ENCODE measurements at regions not wholly inside any gene's neighbourhood (a gene's known extent, or its start where the extent isn't known, plus 50 kb on each side); places are given as distances from the start of the nearest gene placed in this dataset.

- Mint-ChIP-seq H3K9me3 (no peaks in the 10 kb centered on the region), H3K36me3 (ENCODE audit: insufficient read depth in 1 of 3, low read depth in 3 of 3) (no peaks in the 10 kb centered on the region), H3K27ac (peak overlapping the region in 1 of 3 experiments; percentile 17; a peak in 1 of 7 replicates), H3K4me3 (no peak overlapping the region), H3K27me3 (ENCODE audit: low read depth) (peaks cover 4% of the 10 kb centered on the region), H3K4me1 (no peaks in the 10 kb centered on the region)
- Histone ChIP-seq H4K8ac (replicated peaks; ENCODE audit: insufficient read length, low read depth, low read length) (no peak overlapping the region), H3K79me1 (ENCODE audit: insufficient read depth, low read depth, low read length, poor library complexity, severe bottlenecking) (no peaks in the 10 kb centered on the region), H3K4ac (ENCODE audit: low read depth, low read length) (no peak overlapping the region), H3K4me2 (ENCODE audit: insufficient read depth, insufficient read length, low read length) (no peak overlapping the region), H3K14ac (ENCODE audit: insufficient read depth, low read length) (no peak overlapping the region), H2AFZ (ENCODE audit: low read length) (no peak overlapping the region), H3K27ac (ENCODE audit: insufficient read length, low read depth, low read length) (no peak overlapping the region), H3K23ac (ENCODE audit: insufficient read length, low read depth, low read length) (no peak overlapping the region), H3K4me1 (ENCODE audit: insufficient read depth, low read length) (no peaks in the 10 kb centered on the region), H2BK5ac (ENCODE audit: insufficient read length, low read length) (no peak overlapping the region), H2BK12ac (ENCODE audit: insufficient read length, low read depth, low read length) (no peak overlapping the region), H2AK5ac (ENCODE audit: insufficient read length, low read length) (no peak overlapping the region), H2BK15ac (ENCODE audit: low read depth, low read length) (no peak overlapping the region), H3K56ac (ENCODE audit: insufficient read length, low read depth, low read length) (no peak overlapping the region), H3K9me3 (ENCODE audit: control insufficient read depth, low read depth, low read length) (no peaks in the 10 kb centered on the region), H3K79me2 (ENCODE audit: insufficient read depth, low read length) (no peaks in the 10 kb centered on the region), H3K9ac (ENCODE audit: extremely low read depth, insufficient read length, low read length) (no peak overlapping the region), H3K23me2 (ENCODE audit: insufficient read length, low read depth, low read length, poor library complexity, severe bottlenecking) (peaks cover under 1% of the 10 kb centered on the region), H4K91ac (ENCODE audit: insufficient read length, low read depth, low read length) (no peak overlapping the region), H2BK20ac (ENCODE audit: low read depth, low read length, poor library complexity, severe bottlenecking) (no peak overlapping the region), H3K18ac (ENCODE audit: insufficient read length, low read depth, low read length) (no peak overlapping the region), H4K5ac (ENCODE audit: insufficient read length, low read depth, low read length) (no peak overlapping the region), H2BK120ac (ENCODE audit: low read depth, low read length, poor library complexity, severe bottlenecking) (no peak overlapping the region), H3T11ph (ENCODE audit: low read length) (no peak overlapping the region), H3K27me3 (ENCODE audit: insufficient read depth, low read length) (no peaks in the 10 kb centered on the region), H4K20me1 (ENCODE audit: control insufficient read depth, insufficient read depth, insufficient read length) (no peaks in the 10 kb centered on the region)
- WGBS (ENCODE audit: extremely low coverage, insufficient read length, low lambda C conversion rate): no CpG with 5 or more reads among the region's 26 CpGs
- DNase-seq: no peak
- no peak for TF ChIP-seq CTCF (conservative IDR thresholded peaks at IDR 0.05)
Measured at GRCh38 chr22:23397008-23397612, 183.0 kb downstream of the IGLL1 start.

Data from H9 (cell line).